GM18868 (cell line): ENCODE measurements at regions not wholly inside any gene's neighbourhood (a gene's known extent, or its start where the extent isn't known, plus 50 kb on each side); places are given as distances from the start of the nearest gene placed in this dataset.

ENCODE experiments used
- ATAC-seq: cut with Tn5 transposase; IDR thresholded peaks from one replicate; pipeline ENCODE4 v1.9.1; 2021; ENCODE audit warnings: mild to moderate bottlenecking, moderate library complexity; ENCODE audit not compliant: unreplicated experiment

GRCh38 chr4:36492590-36492989, 211.2 kb downstream of the DTHD1 start:
- ATAC-seq = no peak

GRCh38 chr4:36493251-36493650, 211.8 kb downstream of the DTHD1 start:
- ATAC-seq = no peak

- ATAC-seq = peak; percentile 45
These were observed 212.6 kb downstream of the DTHD1 start for GRCh38 chr4:36494016-36494415.

GRCh38 chr4:36494747-36495146, 213.3 kb downstream of the DTHD1 start:
- ATAC-seq = no peak

- ATAC-seq = no peak
These were observed 220.9 kb downstream of the DTHD1 start for GRCh38 chr4:36502350-36502749.

- no peak for ATAC-seq
These were observed 227.0 kb downstream of the DTHD1 start for GRCh38 chr4:36508394-36508793.

GRCh38 chr4:36509845-36510244, 228.4 kb downstream of the DTHD1 start:
- no peak for ATAC-seq

GRCh38 chr4:36511785-36512184, 230.4 kb downstream of the DTHD1 start:
- no peak for ATAC-seq

- no peak for ATAC-seq
These were observed 235.2 kb downstream of the DTHD1 start for GRCh38 chr4:36516522-36517095.

GRCh38 chr4:36523182-36523581, 241.8 kb downstream of the DTHD1 start:
- no peak for ATAC-seq

GRCh38 chr4:36532670-36533379, 251.4 kb downstream of the DTHD1 start:
- no peak for ATAC-seq

GRCh38 chr4:36533944-36534343, 252.5 kb downstream of the DTHD1 start:
- ATAC-seq = no peak

- ATAC-seq = no peak
These were observed 266.0 kb downstream of the DTHD1 start for GRCh38 chr4:36547383-36547782.

- no peak for ATAC-seq
These were observed 267.8 kb downstream of the DTHD1 start for GRCh38 chr4:36549252-36549651.

- no peak for ATAC-seq
These were observed 268.6 kb downstream of the DTHD1 start for GRCh38 chr4:36549992-36550391.

GRCh38 chr4:36551697-36552214, 270.3 kb downstream of the DTHD1 start:
- peak; percentile 96 for ATAC-seq

GRCh38 chr4:36553029-36553428, 271.6 kb downstream of the DTHD1 start:
- no peak for ATAC-seq

GRCh38 chr4:36553453-36553852, 272.0 kb downstream of the DTHD1 start:
- ATAC-seq = no peak

- ATAC-seq = no peak
These were observed 275.6 kb downstream of the DTHD1 start for GRCh38 chr4:36556984-36557383.

GRCh38 chr4:36568575-36568974, 287.2 kb downstream of the DTHD1 start:
- peak; percentile 40 for ATAC-seq

- peak; percentile 77 for ATAC-seq
These were observed 292.0 kb downstream of the DTHD1 start for GRCh38 chr4:36573441-36573840.

- ATAC-seq = no peak
These were observed 293.4 kb downstream of the DTHD1 start for GRCh38 chr4:36574816-36575215.

- no peak for ATAC-seq
These were observed 300.8 kb downstream of the DTHD1 start for GRCh38 chr4:36582198-36582597.
